ENCODE measurements at regions not wholly inside any gene's neighbourhood (a gene's known extent, or its start where the extent isn't known, plus 50 kb on each side); places are given as distances from the start of the nearest gene placed in this dataset.
"Not testable (repeated sequence)": the region's sequence is repeated elsewhere in the genome, so short reads cannot be mapped to it uniquely, and the experiment has no call there.

GRCh38 chrX:113726009-113726408 lies 857.9 kb upstream of the HTR2C start:
- FAIRE-seq, result no peak

- no peak for FAIRE-seq
Observed at GRCh38 chrX:113699939-113700338, 859.3 kb upstream of the AMOT start.

GRCh38 chrX:113675278-113675677 lies 834.6 kb upstream of the AMOT start:
- FAIRE-seq, result no peak

- FAIRE-seq, result no peak
Observed at GRCh38 chrX:113651306-113651705, 810.7 kb upstream of the AMOT start.

- no peak for FAIRE-seq
Observed at GRCh38 chrX:113644426-113644825, 803.8 kb upstream of the AMOT start.

GRCh38 chrX:113634565-113634964 lies 793.9 kb upstream of the AMOT start:
- FAIRE-seq, result no peak

DNA sequence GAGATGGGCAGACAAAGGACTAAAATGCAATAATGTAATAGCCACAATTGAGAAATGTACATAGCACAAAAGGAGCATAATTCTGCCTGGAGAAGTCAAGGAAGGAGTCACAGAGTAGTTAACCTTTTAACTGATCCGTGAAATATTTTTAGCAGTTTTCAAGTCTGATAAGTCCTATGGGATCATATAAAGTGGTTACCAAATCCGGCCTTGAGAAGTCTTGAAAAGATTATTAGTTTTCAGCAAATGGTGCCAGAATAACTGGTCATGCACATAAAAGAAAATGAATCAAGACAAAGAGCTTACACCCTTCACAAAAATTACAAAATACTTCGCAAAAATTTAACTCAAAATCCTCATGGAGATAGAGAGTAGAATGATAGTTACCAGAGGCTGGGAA lies 788.7 kb upstream of the AMOT start:
- no peak for FAIRE-seq

DNA sequence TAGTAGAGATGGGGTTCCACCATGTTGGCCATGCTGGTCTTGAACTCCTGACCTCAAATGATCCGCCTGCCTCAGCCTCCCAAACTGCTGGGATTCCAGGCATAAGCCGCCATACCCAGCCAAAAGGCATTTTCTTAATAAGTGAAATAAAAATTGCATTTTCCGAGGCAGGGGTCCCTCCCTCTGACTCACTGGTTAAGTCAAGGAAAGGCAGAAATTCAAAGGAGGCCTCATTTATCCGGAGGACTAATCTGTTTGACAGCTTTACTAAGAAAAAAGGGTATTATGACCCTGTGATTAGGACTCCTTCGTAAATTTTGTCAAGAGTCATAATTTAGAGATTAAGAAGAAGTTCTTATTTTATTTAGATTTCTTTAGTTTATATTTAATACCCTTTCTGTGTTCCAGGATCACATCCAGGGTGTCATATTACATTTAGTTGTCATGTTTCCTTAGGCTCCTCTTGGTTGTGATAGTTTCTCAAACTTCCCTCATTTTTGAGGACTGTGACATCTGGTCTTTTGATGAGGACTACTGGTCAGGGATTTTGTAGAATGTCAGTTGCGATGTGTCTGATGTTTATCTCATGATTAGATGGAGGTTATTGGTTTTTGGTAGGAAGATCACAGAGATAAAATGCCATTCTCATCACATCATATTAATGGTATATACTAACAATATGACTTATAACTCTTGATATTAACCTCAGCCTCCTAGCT lies 753.7 kb upstream of the AMOT start:
- FAIRE-seq, result no peak

- FAIRE-seq, result no peak
Observed at GRCh38 chrX:113586281-113586898, 745.8 kb upstream of the AMOT start.

DNA sequence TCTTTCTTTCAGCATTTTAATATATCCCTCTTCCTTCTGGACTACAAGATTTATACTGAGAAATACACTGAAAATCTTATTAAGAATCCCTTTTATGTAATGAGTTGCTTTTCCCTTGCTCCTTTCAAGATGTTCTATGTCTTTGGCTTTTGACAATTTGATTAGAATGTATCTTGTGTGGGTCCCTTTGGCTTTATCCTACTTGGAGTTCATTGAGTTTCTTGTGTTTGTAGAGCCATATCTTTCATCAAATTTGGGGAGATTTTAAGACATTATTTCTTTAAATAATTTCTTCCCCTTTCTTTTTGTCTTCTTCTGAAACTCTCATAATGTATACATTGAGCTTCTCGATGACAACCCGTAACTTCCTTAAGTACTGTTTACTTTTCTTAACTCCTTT lies 739.9 kb upstream of the AMOT start:
- no peak for FAIRE-seq

- FAIRE-seq, result no peak
Observed at GRCh38 chrX:113558576-113558975, 717.9 kb upstream of the AMOT start.

GRCh38 chrX:113551919-113552318 lies 711.3 kb upstream of the AMOT start:
- FAIRE-seq, result no peak

DNA sequence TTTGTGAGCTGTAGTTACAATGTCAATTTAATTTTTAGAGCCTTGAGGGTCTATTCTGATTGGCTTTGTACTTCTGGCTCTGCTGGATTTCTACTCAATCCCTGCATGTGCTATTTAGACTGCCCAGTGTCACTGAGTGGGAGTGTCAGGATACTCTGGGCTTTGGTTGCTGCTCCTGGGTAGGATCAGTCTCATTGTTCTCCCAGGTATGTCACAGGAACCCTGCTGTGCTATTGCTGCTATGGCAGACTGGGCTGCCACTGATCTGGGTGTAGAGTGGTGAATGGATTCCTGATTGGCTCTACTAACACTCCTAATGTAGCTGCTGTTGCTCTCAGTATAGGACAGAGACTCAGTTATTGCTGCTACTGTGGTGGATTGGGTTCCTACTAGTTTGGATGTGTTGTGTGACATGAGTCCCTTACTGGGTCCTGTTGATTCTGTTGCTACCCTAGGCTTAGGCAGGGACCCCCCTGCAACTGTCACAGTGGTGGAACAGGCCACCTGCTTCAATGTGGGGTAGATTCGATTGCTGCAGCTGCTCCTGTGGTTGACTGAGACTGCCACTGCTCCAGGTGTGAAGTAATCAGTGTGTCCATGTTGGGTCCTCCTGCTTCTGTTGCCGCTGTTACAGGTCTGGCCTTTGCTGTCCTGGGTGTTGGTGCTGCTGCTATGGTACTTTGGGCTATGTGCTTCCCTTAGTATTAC lies 707.8 kb upstream of the AMOT start:
- no peak for FAIRE-seq

DNA sequence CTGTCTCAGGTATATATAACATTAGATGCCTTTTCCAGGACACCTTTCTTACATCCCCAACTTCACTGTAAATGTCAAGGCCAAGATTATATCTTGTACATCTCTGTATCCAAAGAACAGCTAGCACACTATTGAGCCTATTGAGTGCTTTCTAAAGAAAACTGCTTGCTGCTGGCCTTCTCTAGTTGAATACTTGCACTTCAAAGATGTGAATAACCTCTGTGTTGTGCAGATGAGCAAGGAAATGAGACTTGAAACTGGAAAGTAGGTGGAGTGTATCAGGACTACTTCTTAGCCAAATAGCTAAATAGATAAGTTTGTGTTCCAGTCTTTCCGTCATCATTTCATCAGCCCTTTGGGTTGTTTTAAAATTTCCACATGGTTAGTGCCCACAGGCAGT lies 704.4 kb upstream of the AMOT start:
- FAIRE-seq, result no peak

DNA sequence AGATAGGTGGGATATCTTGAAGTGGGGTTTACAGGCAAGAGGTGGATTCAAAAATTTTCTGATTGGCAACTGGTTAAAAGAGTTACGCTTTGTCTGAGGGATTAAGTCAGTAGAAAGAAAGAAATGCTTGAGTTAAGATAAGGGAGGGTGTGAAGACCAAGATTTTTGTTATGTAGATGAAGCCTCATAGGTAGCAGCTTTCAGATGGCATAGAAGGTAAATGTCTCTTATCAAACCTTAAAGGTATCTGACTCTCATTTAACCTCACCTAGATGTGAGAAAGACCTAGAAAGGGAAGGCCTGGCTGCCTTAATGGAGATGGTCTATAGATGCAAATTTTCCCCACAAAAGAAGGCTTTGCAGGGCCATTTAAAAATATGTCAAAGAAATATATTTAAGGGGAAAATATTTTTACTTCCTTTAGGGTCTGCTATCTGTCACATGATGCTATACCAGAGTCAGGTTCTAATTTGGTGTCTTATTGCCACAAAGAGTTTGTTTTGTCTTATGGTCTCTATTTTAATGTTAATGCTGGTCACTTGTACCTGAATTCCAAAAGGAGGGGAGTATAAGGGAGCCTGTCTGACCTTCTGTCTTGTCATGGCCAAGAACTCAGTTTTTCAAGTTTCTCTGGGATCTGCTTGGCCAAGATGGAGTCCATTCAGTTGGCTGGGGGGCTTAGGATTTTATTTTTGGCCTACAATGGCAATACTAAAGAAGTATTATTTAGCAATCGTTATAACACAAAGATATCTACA lies 699.1 kb upstream of the AMOT start:
- no peak for FAIRE-seq

DNA sequence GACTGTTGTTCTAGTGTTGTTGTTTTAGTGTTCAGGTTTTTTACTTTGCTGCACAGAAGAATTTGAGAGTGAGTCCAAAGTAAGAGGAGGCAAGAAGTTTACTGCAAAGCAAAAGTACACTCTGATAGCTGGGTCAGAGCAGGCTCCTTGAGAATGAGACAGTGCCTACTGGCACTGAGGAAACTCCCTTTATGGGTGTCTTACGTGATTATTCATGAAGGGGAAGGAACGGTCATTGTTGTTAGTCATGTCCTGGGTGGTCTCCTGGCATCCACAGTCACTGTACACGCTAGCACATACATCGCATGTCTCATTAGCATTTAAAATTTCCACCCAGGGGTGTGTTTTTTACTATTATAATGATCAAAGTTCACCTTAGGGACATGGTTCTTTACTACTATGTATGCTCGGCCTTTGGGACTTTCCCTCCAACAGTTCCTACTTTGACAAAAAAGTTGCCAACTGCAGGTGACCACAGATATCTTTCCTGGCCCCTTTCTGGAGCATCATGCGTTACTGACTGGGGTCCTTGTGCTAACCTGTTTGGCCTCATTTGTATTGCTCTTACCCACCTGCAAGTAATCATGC lies 688.9 kb upstream of the AMOT start:
- FAIRE-seq, result no peak

GRCh38 chrX:113522814-113523213 lies 682.2 kb upstream of the AMOT start:
- no peak for FAIRE-seq

DNA sequence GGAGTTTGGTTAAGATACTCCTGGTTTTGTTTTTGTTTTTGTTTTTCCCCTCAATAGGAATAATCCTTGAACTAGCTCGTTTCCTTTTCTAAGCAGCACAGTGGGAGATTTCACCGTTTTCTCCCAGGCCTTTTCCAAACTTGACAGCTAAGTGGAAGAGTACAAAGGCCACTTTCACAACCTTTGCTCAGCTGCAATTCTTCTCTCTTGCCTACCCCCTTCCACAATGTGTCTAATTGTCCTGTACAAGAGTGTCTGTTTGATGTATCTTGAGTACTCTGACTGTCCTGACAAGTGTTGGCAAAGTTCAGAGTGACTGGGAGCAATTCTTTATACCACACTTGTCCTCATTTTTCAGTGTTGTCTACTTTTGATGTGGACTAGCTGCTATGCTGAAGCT lies 674.3 kb upstream of the AMOT start:
- FAIRE-seq, result no peak

GRCh38 chrX:113512700-113513395 lies 672.2 kb upstream of the AMOT start:
- no peak for FAIRE-seq

GRCh38 chrX:113510586-113510985 lies 670.0 kb upstream of the AMOT start:
- no peak for FAIRE-seq

GRCh38 chrX:113492895-113493294 lies 652.3 kb upstream of the AMOT start:
- no peak for FAIRE-seq

DNA sequence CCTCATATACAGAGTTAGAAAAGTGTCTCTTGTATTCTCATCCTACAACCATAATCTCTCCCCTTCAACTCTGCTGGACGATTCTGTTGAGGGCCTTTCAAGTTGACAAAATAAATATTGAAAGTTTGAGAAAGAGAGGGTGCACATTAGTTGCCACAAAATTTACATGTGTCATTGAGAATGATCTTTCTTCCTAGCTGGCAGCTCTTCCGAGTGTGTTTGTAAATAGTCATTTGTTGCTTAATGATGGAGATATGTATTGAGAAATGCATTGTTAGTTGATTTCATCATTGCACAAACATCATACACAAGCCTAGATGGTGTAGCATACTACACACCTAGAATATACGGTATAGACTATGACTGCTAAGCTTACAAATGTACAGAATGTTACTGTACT lies 632.8 kb upstream of the AMOT start:
- no peak for FAIRE-seq

GRCh38 chrX:113473015-113473414 lies 632.4 kb upstream of the AMOT start:
- not testable (repeated sequence) for FAIRE-seq

Measured in TTC549 (cell line).